ENCODE measurements at regions not wholly inside any gene's neighbourhood (a gene's known extent, or its start where the extent isn't known, plus 50 kb on each side); places are given as distances from the start of the nearest gene placed in this dataset.

GRCh38 chr21:27741736-27742135 lies 774.8 kb upstream of the ADAMTS5 start:
- peaks cover 1% of the 10 kb centered on the region for H3K36me3 Mint-ChIP-seq
- H3K9me3 Mint-ChIP-seq = peaks cover 5% of the 10 kb centered on the region

GRCh38 chr21:27740084-27740483 lies 773.2 kb upstream of the ADAMTS5 start:
- no peak overlapping the region for H3K4me3 Mint-ChIP-seq
- H3K27me3 Mint-ChIP-seq = peaks cover 2% of the 10 kb centered on the region
- peaks cover 1% of the 10 kb centered on the region for H3K36me3 Mint-ChIP-seq
- H3K27ac Mint-ChIP-seq = no peak overlapping the region
- H3K9me3 Mint-ChIP-seq = peaks cover 5% of the 10 kb centered on the region
- H3K4me1 Mint-ChIP-seq = no peaks in the 10 kb centered on the region

More at GRCh38 chr21:27741736-27742135, 774.8 kb upstream of the ADAMTS5 start:
- Mint-ChIP-seq H3K4me1 (no peaks in the 10 kb centered on the region), H3K27me3 (peaks cover 2% of the 10 kb centered on the region), H3K27ac (no peak overlapping the region), H3K4me3 (no peak overlapping the region)

GRCh38 chr21:27739187-27739586 lies 772.3 kb upstream of the ADAMTS5 start:
- H3K36me3 Mint-ChIP-seq = peaks cover under 1% of the 10 kb centered on the region
- no peak overlapping the region for H3K27ac Mint-ChIP-seq
- H3K27me3 Mint-ChIP-seq = peaks cover under 1% of the 10 kb centered on the region
- H3K4me3 Mint-ChIP-seq = no peak overlapping the region
- peaks cover 5% of the 10 kb centered on the region for H3K9me3 Mint-ChIP-seq
- no peaks in the 10 kb centered on the region for H3K4me1 Mint-ChIP-seq

- Mint-ChIP-seq H3K36me3 (no peaks in the 10 kb centered on the region), H3K4me1 (no peaks in the 10 kb centered on the region), H3K27me3 (no peaks in the 10 kb centered on the region), H3K9me3 (peaks cover 5% of the 10 kb centered on the region), H3K27ac (no peak overlapping the region), H3K4me3 (no peak overlapping the region)
Observed at GRCh38 chr21:27735699-27736098, 768.8 kb upstream of the ADAMTS5 start.

- Mint-ChIP-seq H3K4me1 (no peaks in the 10 kb centered on the region), H3K36me3 (no peaks in the 10 kb centered on the region), H3K9me3 (no peaks in the 10 kb centered on the region), H3K4me3 (no peak overlapping the region), H3K27ac (no peak overlapping the region), H3K27me3 (no peaks in the 10 kb centered on the region)
Observed at GRCh38 chr21:27734146-27734545, 767.3 kb upstream of the ADAMTS5 start.

GRCh38 chr21:27725916-27726315 lies 759.0 kb upstream of the ADAMTS5 start:
- no peak overlapping the region for H3K27ac Mint-ChIP-seq
- no peaks in the 10 kb centered on the region for H3K27me3 Mint-ChIP-seq
- no peaks in the 10 kb centered on the region for H3K36me3 Mint-ChIP-seq
- peaks cover 17% of the 10 kb centered on the region for H3K9me3 Mint-ChIP-seq
- no peaks in the 10 kb centered on the region for H3K4me1 Mint-ChIP-seq
- no peak overlapping the region for H3K4me3 Mint-ChIP-seq

GRCh38 chr21:27722095-27722494 lies 755.2 kb upstream of the ADAMTS5 start:
- no peak overlapping the region for H3K27ac Mint-ChIP-seq
- peaks cover 16% of the 10 kb centered on the region for H3K9me3 Mint-ChIP-seq
- H3K4me3 Mint-ChIP-seq = no peak overlapping the region
- H3K27me3 Mint-ChIP-seq = no peaks in the 10 kb centered on the region
- no peaks in the 10 kb centered on the region for H3K4me1 Mint-ChIP-seq
- H3K36me3 Mint-ChIP-seq = no peaks in the 10 kb centered on the region

- Mint-ChIP-seq H3K36me3 (no peaks in the 10 kb centered on the region), H3K27me3 (no peaks in the 10 kb centered on the region), H3K4me3 (no peak overlapping the region), H3K4me1 (no peaks in the 10 kb centered on the region), H3K27ac (no peak overlapping the region), H3K9me3 (peaks cover 16% of the 10 kb centered on the region)
Observed at GRCh38 chr21:27721675-27722074, 754.8 kb upstream of the ADAMTS5 start.

GRCh38 chr21:27719226-27719625 lies 752.3 kb upstream of the ADAMTS5 start:
- Mint-ChIP-seq H3K27me3 (no peaks in the 10 kb centered on the region), H3K9me3 (peaks cover 16% of the 10 kb centered on the region), H3K4me3 (no peak overlapping the region), H3K4me1 (no peaks in the 10 kb centered on the region), H3K36me3 (no peaks in the 10 kb centered on the region), H3K27ac (no peak overlapping the region)

- Mint-ChIP-seq H3K9me3 (no peaks in the 10 kb centered on the region), H3K27me3 (no peaks in the 10 kb centered on the region), H3K4me1 (no peaks in the 10 kb centered on the region), H3K36me3 (no peaks in the 10 kb centered on the region), H3K27ac (no peak overlapping the region), H3K4me3 (no peak overlapping the region)
Observed at GRCh38 chr21:27715131-27715530, 748.2 kb upstream of the ADAMTS5 start.

- no peak overlapping the region for H3K4me3 Mint-ChIP-seq
- H3K9me3 Mint-ChIP-seq = no peaks in the 10 kb centered on the region
- no peaks in the 10 kb centered on the region for H3K4me1 Mint-ChIP-seq
- no peaks in the 10 kb centered on the region for H3K36me3 Mint-ChIP-seq
- H3K27ac Mint-ChIP-seq = no peak overlapping the region
- H3K27me3 Mint-ChIP-seq = no peaks in the 10 kb centered on the region
Observed at GRCh38 chr21:27713154-27714109, 746.5 kb upstream of the ADAMTS5 start.

- Mint-ChIP-seq H3K4me3 (no peak overlapping the region), H3K4me1 (no peaks in the 10 kb centered on the region), H3K9me3 (no peaks in the 10 kb centered on the region), H3K27ac (no peak overlapping the region), H3K36me3 (no peaks in the 10 kb centered on the region), H3K27me3 (no peaks in the 10 kb centered on the region)
Observed at GRCh38 chr21:27704567-27705166, 737.8 kb upstream of the ADAMTS5 start.

- no peak overlapping the region for H3K4me3 Mint-ChIP-seq
- H3K27me3 Mint-ChIP-seq = no peaks in the 10 kb centered on the region
- H3K27ac Mint-ChIP-seq = no peak overlapping the region
- no peaks in the 10 kb centered on the region for H3K4me1 Mint-ChIP-seq
- H3K36me3 Mint-ChIP-seq = no peaks in the 10 kb centered on the region
- H3K9me3 Mint-ChIP-seq = no peaks in the 10 kb centered on the region
Observed at GRCh38 chr21:27703791-27704190, 736.9 kb upstream of the ADAMTS5 start.

- Mint-ChIP-seq H3K4me1 (no peaks in the 10 kb centered on the region), H3K4me3 (no peak overlapping the region), H3K36me3 (no peaks in the 10 kb centered on the region), H3K27ac (no peak overlapping the region), H3K27me3 (no peaks in the 10 kb centered on the region), H3K9me3 (no peaks in the 10 kb centered on the region)
Observed at GRCh38 chr21:27700974-27701614, 734.2 kb upstream of the ADAMTS5 start.

GRCh38 chr21:27695246-27695645 lies 728.4 kb upstream of the ADAMTS5 start:
- Mint-ChIP-seq H3K27ac (no peak overlapping the region), H3K9me3 (no peaks in the 10 kb centered on the region), H3K36me3 (no peaks in the 10 kb centered on the region), H3K4me3 (no peak overlapping the region), H3K27me3 (no peaks in the 10 kb centered on the region), H3K4me1 (no peaks in the 10 kb centered on the region)

- no peaks in the 10 kb centered on the region for H3K4me1 Mint-ChIP-seq
Observed at GRCh38 chr21:27694667-27695066, 727.8 kb upstream of the ADAMTS5 start.

More at GRCh38 chr21:27694667-27695066, 727.8 kb upstream of the ADAMTS5 start:
- no peaks in the 10 kb centered on the region for H3K36me3 Mint-ChIP-seq
- H3K9me3 Mint-ChIP-seq = no peaks in the 10 kb centered on the region
- H3K27me3 Mint-ChIP-seq = no peaks in the 10 kb centered on the region
- H3K27ac Mint-ChIP-seq = no peak overlapping the region
- H3K4me3 Mint-ChIP-seq = no peak overlapping the region

All from activated naive CD4-positive, alpha-beta T cell treated with anti-CD3 and anti-CD28 coated beads, Interleukin-2, amount 50 U/mL, for 24 hours (primary cell).